Spleen (tissue), 11 donors: ENCODE measurements at regions not wholly inside any gene's neighbourhood (a gene's known extent, or its start where the extent isn't known, plus 50 kb on each side); places are given as distances from the start of the nearest gene placed in this dataset.

Experiments used
- DNase-seq: peaks from one replicate; pipeline ENCODE4 v3.0.0-alpha.2; 2020
- H3K27ac ChIP-seq, 8 donors: fragments of 200-600 bp; sonication (generic) in 7 of 8; 1 replicate in 4 of 8; 2 replicates in 4 of 8; pipeline versions ENCODE4 v1.5.0 to v1.8.0; 2016 to 2021; ENCODE audit warnings: inconsistent platforms in 4 of 8, mild to moderate bottlenecking in 4 of 8, moderate library complexity in 1 of 8
- H3K27me3 ChIP-seq, 7 donors: fragments of 200-600 bp; sonication (generic) in 6 of 7; replicated peaks in 1 of 7; 1 replicate in 4 of 7; 2 replicates in 3 of 7; pipeline versions ENCODE4 v1.5.0 to v1.8.0; 2016 to 2021; ENCODE audit warnings: inconsistent platforms in 3 of 7, mild to moderate bottlenecking in 1 of 7
- H3K36me3 ChIP-seq, 6 donors: fragments of 200-600 bp; sonication (generic) in 5 of 6; 1 replicate in 4 of 6; 2 replicates in 2 of 6; pipeline versions ENCODE4 v1.5.0 to v1.8.0; 2016 to 2021; ENCODE audit warnings: inconsistent platforms in 2 of 6
- H3K4me1 ChIP-seq, 6 donors: fragments of 200-600 bp; sonication (generic) in 5 of 6; 1 replicate in 3 of 6; 2 replicates in 3 of 6; pipeline versions ENCODE4 v1.5.0 to v1.8.0; 2016 to 2021; ENCODE audit warnings: inconsistent platforms in 3 of 6
- H3K4me3 ChIP-seq, 8 donors: fragments of 200-600 bp; sonication (generic) in 7 of 8; 1 replicate in 4 of 8; 2 replicates in 4 of 8; pipeline versions ENCODE4 v1.5.0 to v1.8.0; 2016 to 2021; ENCODE audit warnings: inconsistent platforms in 4 of 8, mild to moderate bottlenecking in 4 of 8, moderate library complexity in 2 of 8
- H3K9me3 ChIP-seq, 8 donors: fragments of 200-600 bp; sonication (generic) in 7 of 8; 1 replicate in 4 of 8; 2 replicates in 4 of 8; pipeline versions ENCODE4 v1.5.0 to v1.8.0; 2016 to 2021; ENCODE audit warnings: inconsistent platforms in 4 of 8
- POLR2A ChIP-seq, 3 donors: fragments of 450-650 bp; IDR thresholded peaks; one replicate each; pipeline ENCODE4 v1.5.1; 2017; ENCODE audit warnings: antibody characterized with exemption in 3 of 3, mild to moderate bottlenecking in 1 of 3
- POLR2AphosphoS5 ChIP-seq, 3 donors: sonication (generic); formaldehyde crosslinking; IDR thresholded peaks; one replicate each; pipeline ENCODE4 v1.5.1; 2017; ENCODE audit warnings: antibody characterized with exemption in 3 of 3
- WGBS, 5 donors: extraction: QIAGEN DNeasy Blood & Tissue Kit in 3 of 5; methylation state at CpG; one replicate each; pipeline versions ENCODE4 v1.1.5 to v1.1.7; 2013 to 2018; 5-methylcytosine and 5-hydroxymethylcytosine counted together
- intact Hi-C: fragments of 100-400 bp; cut with DNase I; formaldehyde crosslinking; loops from one replicate; pipeline ENCODE4 v1.15.0; 2023; ENCODE audit warnings: low total_unique reads
- TF ChIP-seq, protein P1 (sequence below), 11 experiments: fragments of 200-600 bp in 7 of 11; fragments of 450-650 bp in 4 of 11; sonication (generic) in 4 of 11; IDR thresholded peaks in 8 of 11; conservative IDR thresholded peaks in 3 of 11; 1 replicate in 7 of 11; 2 replicates in 4 of 11; pipeline versions ENCODE4 v1.4.0 to v1.8.0; 2016 to 2021; ENCODE audit warnings: antibody characterized with exemption in 11 of 11, inconsistent platforms in 4 of 11, mild to moderate bottlenecking in 1 of 11
- donor health status: healthy with polysubstance abuse.
- donor health status: DM: no; HTN: no; CAD: no; lungs with moderate emphysema.
- donor health status: DM: no; HTN: no; CAD: no.
- donor health status: Bipolar disorder and iron deficiency.
- donor health status: healthy.
- donor health status: DM: no; HTN: no; CAD: no.
- donor health status: DM: yes; HTN: yes; CAD: no.

GRCh38 chr3:53401154-53401553 is 53.8 kb upstream of the DCP1A start:
- no peak for DNase-seq
- Histone ChIP-seq H3K36me3 (no peaks in the 10 kb centered on the region), H3K4me1 (no peaks in the 10 kb centered on the region), H3K4me3 (no peak overlapping the region), H3K27me3 (peaks cover 0 to 8% (median 0%) of the 10 kb centered on the region in 7 donors), H3K9me3 (peaks cover 0 to 12% (median 0%) of the 10 kb centered on the region in 8 donors), H3K27ac (no peak overlapping the region)
- TF ChIP-seq POLR2AphosphoS5 (IDR thresholded peaks at IDR 0.05) (no peak), POLR2A (IDR thresholded peaks at IDR 0.05) (no peak)
- TF ChIP-seq, protein P1, sequence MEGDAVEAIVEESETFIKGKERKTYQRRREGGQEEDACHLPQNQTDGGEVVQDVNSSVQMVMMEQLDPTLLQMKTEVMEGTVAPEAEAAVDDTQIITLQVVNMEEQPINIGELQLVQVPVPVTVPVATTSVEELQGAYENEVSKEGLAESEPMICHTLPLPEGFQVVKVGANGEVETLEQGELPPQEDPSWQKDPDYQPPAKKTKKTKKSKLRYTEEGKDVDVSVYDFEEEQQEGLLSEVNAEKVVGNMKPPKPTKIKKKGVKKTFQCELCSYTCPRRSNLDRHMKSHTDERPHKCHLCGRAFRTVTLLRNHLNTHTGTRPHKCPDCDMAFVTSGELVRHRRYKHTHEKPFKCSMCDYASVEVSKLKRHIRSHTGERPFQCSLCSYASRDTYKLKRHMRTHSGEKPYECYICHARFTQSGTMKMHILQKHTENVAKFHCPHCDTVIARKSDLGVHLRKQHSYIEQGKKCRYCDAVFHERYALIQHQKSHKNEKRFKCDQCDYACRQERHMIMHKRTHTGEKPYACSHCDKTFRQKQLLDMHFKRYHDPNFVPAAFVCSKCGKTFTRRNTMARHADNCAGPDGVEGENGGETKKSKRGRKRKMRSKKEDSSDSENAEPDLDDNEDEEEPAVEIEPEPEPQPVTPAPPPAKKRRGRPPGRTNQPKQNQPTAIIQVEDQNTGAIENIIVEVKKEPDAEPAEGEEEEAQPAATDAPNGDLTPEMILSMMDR (IDR thresholded peaks at IDR 0.05 in 8 of 11, conservative IDR thresholded peaks at IDR 0.05 in 3 of 11), result no peak
- intact Hi-C loops, result no loop called here
- WGBS, 5 donors, result 66 to 81% (median 78%) methylated on average over 1 of the region's 1 CpG

- Histone ChIP-seq H3K27me3 (peaks cover 0 to 8% (median 0%) of the 10 kb centered on the region in 7 donors), H3K9me3 (peaks cover 0 to 3% (median 0%) of the 10 kb centered on the region in 8 donors), H3K4me3 (no peak overlapping the region), H3K4me1 (no peaks in the 10 kb centered on the region), H3K27ac (no peak overlapping the region), H3K36me3 (no peaks in the 10 kb centered on the region)
- TF ChIP-seq, protein P1 (IDR thresholded peaks at IDR 0.05 in 8 of 11, conservative IDR thresholded peaks at IDR 0.05 in 3 of 11), result no peak
- TF ChIP-seq POLR2AphosphoS5 (IDR thresholded peaks at IDR 0.05), result no peak
- no peak for TF ChIP-seq POLR2A (IDR thresholded peaks at IDR 0.05)
- 84 to 92% (median 90%) methylated on average over 2 to 3 of the region's 3 CpGs for WGBS, 5 donors
- intact Hi-C loops, result no loop called here
- DNase-seq, result no peak
Observed at GRCh38 chr3:53402326-53402725, 55.0 kb upstream of the DCP1A start.

GRCh38 chr3:53411371-53411770 is 64.0 kb upstream of the DCP1A start:
- no peak for TF ChIP-seq POLR2A (IDR thresholded peaks at IDR 0.05)
- no peak for TF ChIP-seq POLR2AphosphoS5 (IDR thresholded peaks at IDR 0.05)
- TF ChIP-seq, protein P1 (IDR thresholded peaks at IDR 0.05 in 8 of 11, conservative IDR thresholded peaks at IDR 0.05 in 3 of 11), result no peak
- Histone ChIP-seq H3K36me3 (no peaks in the 10 kb centered on the region), H3K4me3 (no peak overlapping the region), H3K27ac (no peak overlapping the region), H3K27me3 (no peaks in the 10 kb centered on the region), H3K9me3 (peaks cover 3 to 43% (median 28%) of the 10 kb centered on the region in 8 donors), H3K4me1 (no peaks in the 10 kb centered on the region)
- intact Hi-C loops, result no loop called here
- no peak for DNase-seq

- Histone ChIP-seq H3K4me3 (no peak overlapping the region), H3K36me3 (no peaks in the 10 kb centered on the region), H3K27me3 (no peaks in the 10 kb centered on the region), H3K4me1 (no peaks in the 10 kb centered on the region), H3K27ac (no peak overlapping the region), H3K9me3 (peaks cover 3 to 43% (median 28%) of the 10 kb centered on the region in 8 donors)
- TF ChIP-seq POLR2AphosphoS5 (IDR thresholded peaks at IDR 0.05) (no peak), POLR2A (IDR thresholded peaks at IDR 0.05) (no peak)
- TF ChIP-seq, protein P1 (IDR thresholded peaks at IDR 0.05 in 8 of 11, conservative IDR thresholded peaks at IDR 0.05 in 3 of 11), result no peak
- no peak for DNase-seq
- intact Hi-C loops, result no loop called here
Observed at GRCh38 chr3:53412953-53413352, 65.6 kb upstream of the DCP1A start.
